OCI-LY7 (cell line): ENCODE measurements at regions not wholly inside any gene's neighbourhood (a gene's known extent, or its start where the extent isn't known, plus 50 kb on each side); places are given as distances from the start of the nearest gene placed in this dataset.

ENCODE experiments used
- BruUV-seq: library from RNA; stranded (reverse); fragments of 400-500 nt; replicated peaks from 2 replicates; lab custom pipeline; 2021; lab: Mats Ljungman, UMichigan
- CTCF ChIA-PET: fragments of 300-600 bp; sonication (Branson Sonifier 250); formaldehyde crosslinking; loops from one replicate; lab custom pipeline; 2022; ENCODE audit warnings: antibody characterized with exemption; ENCODE audit not compliant: unreplicated experiment; lab: Charles Lee
- POLR2A ChIA-PET: fragments of 300-600 bp; sonication (Branson Sonifier 250); formaldehyde crosslinking; loops from one replicate; lab custom pipeline; 2022; ENCODE audit warnings: antibody characterized with exemption; lab: Charles Lee
- DNase-seq: peaks from one replicate; pipeline ENCODE4 v3.0.0-alpha.2; 2015; ENCODE audit warnings: low spot score
- H2AFZ ChIP-seq: fragments of 200-600 bp; sonication (generic), shearing (Covaris generic); 2 replicates; pipeline ENCODE4 v1.6.1; 2014; ENCODE audit warnings: mild to moderate bottlenecking, antibody characterized with exemption, low read length, moderate library complexity
- H3K27ac ChIP-seq: fragments of 200-600 bp; sonication (generic); 2 replicates; pipeline ENCODE4 v1.5.1; 2014; ENCODE audit warnings: mixed run types, low read depth, mild to moderate bottlenecking, moderate library complexity, low read length, inconsistent platforms; ENCODE audit not compliant: poor library complexity, severe bottlenecking
- H3K36me3 ChIP-seq: fragments of 200-600 bp; sonication (generic); 2 replicates; pipeline ENCODE4 v1.6.1; 2014; ENCODE audit warnings: mild to moderate bottlenecking, antibody characterized with exemption, low read length, moderate library complexity, mixed read lengths; ENCODE audit not compliant: insufficient read depth
- H3K4me1 ChIP-seq: fragments of 200-600 bp; sonication (generic); 2 replicates; pipeline ENCODE4 v1.5.1; 2014; ENCODE audit warnings: mild to moderate bottlenecking, low read length; ENCODE audit not compliant: insufficient read depth, poor library complexity, severe bottlenecking
- H3K4me2 ChIP-seq: fragments of 200-600 bp; sonication (generic); 2 replicates; pipeline ENCODE4 v1.6.1; 2014; ENCODE audit warnings: mild to moderate bottlenecking, low read length
- H3K4me3 ChIP-seq: fragments of 200-600 bp; sonication (generic); 2 replicates; pipeline ENCODE4 v1.5.1; 2014; ENCODE audit warnings: mild to moderate bottlenecking, low read depth, low read length; ENCODE audit not compliant: poor library complexity, severe bottlenecking
- H3K79me2 ChIP-seq: fragments of 200-600 bp; sonication (generic); 2 replicates; pipeline ENCODE4 v1.6.1; 2016; ENCODE audit warnings: low read depth, mild to moderate bottlenecking, low read length, moderate library complexity, mixed read lengths; ENCODE audit not compliant: insufficient read depth
- H3K9me2 ChIP-seq: fragments of 200-600 bp; sonication (generic); 2 replicates; pipeline ENCODE4 v1.6.1; 2016; ENCODE audit warnings: mild to moderate bottlenecking, low read length, mixed read lengths; ENCODE audit not compliant: insufficient read depth
- H3K9me3 ChIP-seq: fragments of 200-600 bp; sonication (generic); 2 replicates; pipeline ENCODE4 v1.6.1; 2014; ENCODE audit warnings: mild to moderate bottlenecking, mixed run types, low read length, mixed read lengths
- H4K20me1 ChIP-seq: fragments of 200-600 bp; sonication (generic); 2 replicates; pipeline ENCODE4 v1.6.1; 2014; ENCODE audit warnings: mild to moderate bottlenecking, antibody characterized with exemption, low read length, moderate library complexity, mixed read lengths; ENCODE audit not compliant: insufficient read depth
- EZH2phosphoT487 ChIP-seq: fragments of 200-600 bp; sonication (generic); IDR thresholded peaks from 2 replicates; pipeline ENCODE4 v1.6.1; 2018; ENCODE audit warnings: low read depth, borderline replicate concordance, mild to moderate bottlenecking, mixed run types, antibody characterized with exemption, low read length, moderate library complexity, mixed read lengths
- intact Hi-C: fragments of 100-400 bp; cut with micrococcal nuclease; formaldehyde crosslinking; loops from one replicate; pipeline ENCODE4 v1.10.0; 2022; ENCODE audit not compliant: unreplicated experiment
- TF ChIP-seq, protein P1 (sequence below): fragments of 200-600 bp; sonication (generic); conservative IDR thresholded peaks from 2 replicates; pipeline ENCODE4 v1.5.1; 2014; ENCODE audit warnings: mild to moderate bottlenecking, antibody characterized with exemption, low read length, moderate library complexity, mixed read lengths

DNA sequence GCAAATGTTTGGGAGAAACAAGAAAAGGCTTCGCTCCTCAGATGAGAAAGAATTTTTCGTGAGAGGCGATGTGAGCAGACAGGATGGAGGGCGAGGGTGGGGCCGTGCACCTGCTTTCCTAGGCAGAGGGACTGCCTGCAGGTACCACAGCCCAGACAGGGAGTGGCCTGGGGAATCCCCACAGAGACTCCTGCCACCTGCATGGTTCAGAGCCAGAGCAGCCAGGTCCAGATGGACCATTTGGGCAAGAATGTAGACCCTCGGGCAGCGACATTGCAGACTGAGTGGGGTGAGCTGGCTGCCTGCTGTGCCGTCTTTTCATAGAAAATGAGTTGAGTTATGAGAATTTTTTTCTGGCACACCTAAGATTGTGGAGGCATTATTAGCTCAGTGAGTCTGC lies 216.8 kb downstream of the SNX10 start:
- POLR2A ChIA-PET: interaction anchor here (0.8 kb wide), 1 partner anchor 10 kb away, joined by 3 read pairs; no protein-coding TSS in a partner anchor
- H3K4me2 ChIP-seq: no peak overlapping the region
- H3K36me3 ChIP-seq: no peaks in the 10 kb centered on the region
- no peaks in the 10 kb centered on the region for H3K79me2 ChIP-seq
- no peaks in the 10 kb centered on the region for H3K4me1 ChIP-seq
- no peak overlapping the region for H2AFZ ChIP-seq
- DNase-seq: no peak
- no peak for TF ChIP-seq EZH2phosphoT487
- TF ChIP-seq, protein P1, sequence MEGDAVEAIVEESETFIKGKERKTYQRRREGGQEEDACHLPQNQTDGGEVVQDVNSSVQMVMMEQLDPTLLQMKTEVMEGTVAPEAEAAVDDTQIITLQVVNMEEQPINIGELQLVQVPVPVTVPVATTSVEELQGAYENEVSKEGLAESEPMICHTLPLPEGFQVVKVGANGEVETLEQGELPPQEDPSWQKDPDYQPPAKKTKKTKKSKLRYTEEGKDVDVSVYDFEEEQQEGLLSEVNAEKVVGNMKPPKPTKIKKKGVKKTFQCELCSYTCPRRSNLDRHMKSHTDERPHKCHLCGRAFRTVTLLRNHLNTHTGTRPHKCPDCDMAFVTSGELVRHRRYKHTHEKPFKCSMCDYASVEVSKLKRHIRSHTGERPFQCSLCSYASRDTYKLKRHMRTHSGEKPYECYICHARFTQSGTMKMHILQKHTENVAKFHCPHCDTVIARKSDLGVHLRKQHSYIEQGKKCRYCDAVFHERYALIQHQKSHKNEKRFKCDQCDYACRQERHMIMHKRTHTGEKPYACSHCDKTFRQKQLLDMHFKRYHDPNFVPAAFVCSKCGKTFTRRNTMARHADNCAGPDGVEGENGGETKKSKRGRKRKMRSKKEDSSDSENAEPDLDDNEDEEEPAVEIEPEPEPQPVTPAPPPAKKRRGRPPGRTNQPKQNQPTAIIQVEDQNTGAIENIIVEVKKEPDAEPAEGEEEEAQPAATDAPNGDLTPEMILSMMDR: no peak
- intact Hi-C loops: loop anchor here (10.0 kb wide), 1 partner anchor 414 kb away; no protein-coding TSS in a partner anchor
- BruUV-seq: no TSS peak
- CTCF ChIA-PET: no interaction called here
- H4K20me1 ChIP-seq: no peaks in the 10 kb centered on the region
- H3K9me3 ChIP-seq: no peaks in the 10 kb centered on the region
- no peaks in the 10 kb centered on the region for H3K9me2 ChIP-seq
- H3K4me3 ChIP-seq: no peak overlapping the region
- no peak overlapping the region for H3K27ac ChIP-seq

DNA sequence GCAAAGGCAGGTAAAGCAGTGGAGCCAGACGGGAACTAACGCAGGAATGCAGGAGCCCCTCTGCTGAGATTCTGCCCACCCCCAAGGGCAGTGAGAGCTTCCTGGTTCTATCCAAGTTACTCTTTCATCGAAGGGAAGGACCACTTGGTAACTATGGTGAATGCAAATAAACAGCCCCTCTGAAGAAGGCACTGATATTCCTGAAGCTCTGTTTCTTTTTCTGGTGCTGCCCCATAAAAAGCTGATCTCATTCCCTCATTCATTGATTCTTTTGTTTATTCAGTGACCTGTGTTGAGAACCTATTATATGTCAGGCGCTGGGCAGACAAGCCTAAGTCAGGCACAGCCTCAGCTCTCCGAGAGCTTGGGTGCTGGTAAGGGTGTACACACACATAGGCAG lies 217.3 kb downstream of the SNX10 start:
- H3K4me3 ChIP-seq: no peak overlapping the region
- DNase-seq: no peak
- H3K4me1 ChIP-seq: no peaks in the 10 kb centered on the region
- TF ChIP-seq EZH2phosphoT487: no peak
- TF ChIP-seq, protein P1: no peak
- intact Hi-C loops: loop anchor here (10.0 kb wide), 1 partner anchor 414 kb away; no protein-coding TSS in a partner anchor
- no peak overlapping the region for H3K27ac ChIP-seq
- H3K9me3 ChIP-seq: no peaks in the 10 kb centered on the region
- BruUV-seq: no TSS peak
- no peak overlapping the region for H3K4me2 ChIP-seq
- CTCF ChIA-PET: no interaction called here
- no peak overlapping the region for H2AFZ ChIP-seq
- no peaks in the 10 kb centered on the region for H3K79me2 ChIP-seq
- H3K9me2 ChIP-seq: no peaks in the 10 kb centered on the region
- POLR2A ChIA-PET: interaction anchor here (0.8 kb wide), 1 partner anchor 10 kb away, joined by 3 read pairs; no protein-coding TSS in a partner anchor
- no peaks in the 10 kb centered on the region for H4K20me1 ChIP-seq
- H3K36me3 ChIP-seq: no peaks in the 10 kb centered on the region

DNA sequence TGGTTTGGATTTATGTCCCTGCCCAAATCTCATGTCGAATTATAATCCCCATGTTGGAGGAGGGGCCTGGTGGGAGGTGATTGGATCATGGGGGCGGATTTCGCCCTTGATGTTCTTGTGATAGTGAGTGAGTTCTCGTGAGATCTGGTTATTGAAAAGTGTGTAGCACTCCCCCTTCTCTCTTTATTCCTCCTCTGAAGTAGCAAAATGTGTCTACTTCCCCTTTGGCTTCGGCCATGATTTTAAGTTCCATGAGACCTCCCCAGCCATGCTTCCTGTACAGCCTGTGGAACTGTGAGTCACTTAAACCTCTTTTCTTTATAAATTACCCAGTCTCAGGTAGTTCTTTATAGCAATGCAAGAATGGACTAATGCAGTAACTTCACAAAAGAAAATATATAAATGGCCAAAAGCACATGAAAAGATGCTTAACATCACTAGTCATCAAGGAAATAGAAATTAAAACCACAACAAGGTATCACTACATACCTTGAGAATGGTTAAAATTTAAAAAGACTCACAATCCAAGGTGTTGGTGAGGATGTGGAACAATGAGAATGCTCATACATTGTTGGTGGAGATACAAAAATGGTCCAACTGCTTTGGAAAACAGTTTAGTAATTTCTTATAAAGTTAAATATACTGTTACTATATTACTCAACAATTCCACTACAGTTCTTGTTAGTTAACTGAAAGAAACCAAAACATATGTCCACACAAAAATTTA lies 218.7 kb downstream of the SNX10 start:
- H3K4me3 ChIP-seq: no peak overlapping the region
- no peak overlapping the region for H3K27ac ChIP-seq
- H3K4me2 ChIP-seq: no peak overlapping the region
- CTCF ChIA-PET: no interaction called here
- H3K9me2 ChIP-seq: no peaks in the 10 kb centered on the region
- no TSS peak for BruUV-seq
- no peak overlapping the region for H2AFZ ChIP-seq
- H4K20me1 ChIP-seq: no peaks in the 10 kb centered on the region
- H3K4me1 ChIP-seq: no peaks in the 10 kb centered on the region
- TF ChIP-seq, protein P1: no peak
- no peak for TF ChIP-seq EZH2phosphoT487
- H3K79me2 ChIP-seq: no peaks in the 10 kb centered on the region
- POLR2A ChIA-PET: no interaction called here
- intact Hi-C loops: no loop called here
- DNase-seq: no peak
- no peaks in the 10 kb centered on the region for H3K9me3 ChIP-seq
- no peaks in the 10 kb centered on the region for H3K36me3 ChIP-seq
